Hepatocyte (in vitro differentiated cells): ENCODE measurements at regions not wholly inside any gene's neighbourhood (a gene's known extent, or its start where the extent isn't known, plus 50 kb on each side); places are given as distances from the start of the nearest gene placed in this dataset.

Experiments
- DNase-seq: peaks from one replicate; pipeline ENCODE4 v3.0.0-alpha.2; 2016; ENCODE audit warnings: low spot score
- H2AFZ ChIP-seq: fragments of 200-600 bp; sonication (generic); 2 replicates; pipeline ENCODE4 v1.6.0; 2016; ENCODE audit warnings: antibody characterized with exemption, mild to moderate bottlenecking
- H3K27ac ChIP-seq: fragments of 200-600 bp; sonication (generic); 2 replicates; pipeline ENCODE4 v1.5.1; 2016; ENCODE audit warnings: mild to moderate bottlenecking
- H3K27me3 ChIP-seq: fragments of 200-600 bp; sonication (generic); 2 replicates; pipeline ENCODE4 v1.6.1; 2016
- H3K36me3 ChIP-seq: fragments of 200-600 bp; sonication (generic); replicated peaks from 2 replicates; pipeline ENCODE4 v1.5.1; 2016; ENCODE audit warnings: low read depth; ENCODE audit not compliant: insufficient read depth
- H3K4me1 ChIP-seq: fragments of 200-600 bp; sonication (generic); 2 replicates; pipeline ENCODE4 v1.5.1; 2016; ENCODE audit warnings: mild to moderate bottlenecking, moderate library complexity; ENCODE audit not compliant: insufficient read depth
- H3K4me2 ChIP-seq: fragments of 200-600 bp; sonication (generic); 2 replicates; pipeline ENCODE4 v1.6.0; 2016
- H3K4me3 ChIP-seq: fragments of 200-600 bp; sonication (generic); 2 replicates; pipeline ENCODE4 v1.5.1; 2016; ENCODE audit warnings: mild to moderate bottlenecking
- H3K79me2 ChIP-seq: fragments of 200-600 bp; sonication (generic); 2 replicates; pipeline ENCODE4 v1.6.0; 2017; ENCODE audit warnings: mild to moderate bottlenecking
- H3K9me2 ChIP-seq: fragments of 200-600 bp; sonication (generic); replicated peaks from 2 replicates; pipeline ENCODE4 v1.6.0; 2017; ENCODE audit warnings: mild to moderate bottlenecking; ENCODE audit not compliant: insufficient read depth
- H3K9me3 ChIP-seq: fragments of 200-600 bp; sonication (generic); 2 replicates; pipeline ENCODE4 v1.5.1; 2016; ENCODE audit warnings: low read depth, mild to moderate bottlenecking
- H4K20me1 ChIP-seq: fragments of 200-600 bp; sonication (generic); 2 replicates; pipeline ENCODE4 v1.6.0; 2016; ENCODE audit warnings: mild to moderate bottlenecking; ENCODE audit not compliant: insufficient read depth, poor library complexity, severe bottlenecking
- EZH2 ChIP-seq: fragments of 200-600 bp; sonication (generic); IDR thresholded peaks from 2 replicates; pipeline ENCODE4 v1.6.1; 2016; ENCODE audit warnings: antibody characterized with exemption, mild to moderate bottlenecking, borderline replicate concordance
- EZH2phosphoT487 ChIP-seq: fragments of 200-600 bp; sonication (generic); IDR thresholded peaks from one replicate; pipeline ENCODE4 v1.6.1; 2018; ENCODE audit warnings: antibody characterized with exemption, mild to moderate bottlenecking, low read depth, moderate library complexity; ENCODE audit not compliant: unreplicated experiment, severe bottlenecking
- WGBS: methylation state at CpG from one replicate; pipeline ENCODE4 v1.1.6; 2016; ENCODE audit warnings: low lambda C conversion rate; ENCODE audit errors: missing lambda C conversion rate; 5-methylcytosine and 5-hydroxymethylcytosine counted together
- TF ChIP-seq, protein P1 (sequence below): fragments of 200-600 bp; sonication (generic); IDR thresholded peaks from 2 replicates; pipeline ENCODE4 v1.5.1; 2016; ENCODE audit warnings: antibody characterized with exemption, mild to moderate bottlenecking; ENCODE audit not compliant: poor library complexity

DNA sequence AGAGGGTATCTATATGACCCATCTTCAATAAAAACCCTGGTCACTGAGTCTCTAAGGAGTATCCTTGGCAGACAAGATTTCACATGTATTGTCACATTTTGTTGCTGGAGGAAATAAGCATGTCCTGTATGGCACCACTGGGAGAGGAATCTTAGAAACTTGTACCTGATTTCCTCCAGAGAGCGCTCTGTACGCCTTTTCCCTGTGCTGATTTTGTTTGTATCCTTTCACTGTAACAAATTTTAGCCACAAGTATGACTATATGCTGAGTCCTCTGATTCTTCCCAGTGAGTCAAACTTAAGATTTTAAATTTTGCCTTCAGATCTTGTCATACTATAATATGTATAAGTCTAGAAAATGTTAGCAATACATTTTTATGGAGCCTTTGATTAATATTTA is 102.8 kb downstream of the ITIH6 start:
- DNase-seq: peak; percentile 11
- H3K27ac ChIP-seq: no peak overlapping the region
- no peak overlapping the region for H2AFZ ChIP-seq
- no peaks in the 10 kb centered on the region for H3K27me3 ChIP-seq
- TF ChIP-seq, protein P1, sequence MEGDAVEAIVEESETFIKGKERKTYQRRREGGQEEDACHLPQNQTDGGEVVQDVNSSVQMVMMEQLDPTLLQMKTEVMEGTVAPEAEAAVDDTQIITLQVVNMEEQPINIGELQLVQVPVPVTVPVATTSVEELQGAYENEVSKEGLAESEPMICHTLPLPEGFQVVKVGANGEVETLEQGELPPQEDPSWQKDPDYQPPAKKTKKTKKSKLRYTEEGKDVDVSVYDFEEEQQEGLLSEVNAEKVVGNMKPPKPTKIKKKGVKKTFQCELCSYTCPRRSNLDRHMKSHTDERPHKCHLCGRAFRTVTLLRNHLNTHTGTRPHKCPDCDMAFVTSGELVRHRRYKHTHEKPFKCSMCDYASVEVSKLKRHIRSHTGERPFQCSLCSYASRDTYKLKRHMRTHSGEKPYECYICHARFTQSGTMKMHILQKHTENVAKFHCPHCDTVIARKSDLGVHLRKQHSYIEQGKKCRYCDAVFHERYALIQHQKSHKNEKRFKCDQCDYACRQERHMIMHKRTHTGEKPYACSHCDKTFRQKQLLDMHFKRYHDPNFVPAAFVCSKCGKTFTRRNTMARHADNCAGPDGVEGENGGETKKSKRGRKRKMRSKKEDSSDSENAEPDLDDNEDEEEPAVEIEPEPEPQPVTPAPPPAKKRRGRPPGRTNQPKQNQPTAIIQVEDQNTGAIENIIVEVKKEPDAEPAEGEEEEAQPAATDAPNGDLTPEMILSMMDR: peak; percentile 27
- TF ChIP-seq EZH2phosphoT487: no peak
- no peaks in the 10 kb centered on the region for H4K20me1 ChIP-seq
- H3K9me2 ChIP-seq: no peaks in the 10 kb centered on the region
- H3K79me2 ChIP-seq: no peaks in the 10 kb centered on the region
- H3K36me3 ChIP-seq: no peaks in the 10 kb centered on the region
- H3K4me1 ChIP-seq: no peaks in the 10 kb centered on the region
- 62% methylated on average over 2 of the region's 2 CpGs for WGBS
- no peaks in the 10 kb centered on the region for H3K9me3 ChIP-seq
- H3K4me2 ChIP-seq: no peak overlapping the region
- no peak overlapping the region for H3K4me3 ChIP-seq

DNA sequence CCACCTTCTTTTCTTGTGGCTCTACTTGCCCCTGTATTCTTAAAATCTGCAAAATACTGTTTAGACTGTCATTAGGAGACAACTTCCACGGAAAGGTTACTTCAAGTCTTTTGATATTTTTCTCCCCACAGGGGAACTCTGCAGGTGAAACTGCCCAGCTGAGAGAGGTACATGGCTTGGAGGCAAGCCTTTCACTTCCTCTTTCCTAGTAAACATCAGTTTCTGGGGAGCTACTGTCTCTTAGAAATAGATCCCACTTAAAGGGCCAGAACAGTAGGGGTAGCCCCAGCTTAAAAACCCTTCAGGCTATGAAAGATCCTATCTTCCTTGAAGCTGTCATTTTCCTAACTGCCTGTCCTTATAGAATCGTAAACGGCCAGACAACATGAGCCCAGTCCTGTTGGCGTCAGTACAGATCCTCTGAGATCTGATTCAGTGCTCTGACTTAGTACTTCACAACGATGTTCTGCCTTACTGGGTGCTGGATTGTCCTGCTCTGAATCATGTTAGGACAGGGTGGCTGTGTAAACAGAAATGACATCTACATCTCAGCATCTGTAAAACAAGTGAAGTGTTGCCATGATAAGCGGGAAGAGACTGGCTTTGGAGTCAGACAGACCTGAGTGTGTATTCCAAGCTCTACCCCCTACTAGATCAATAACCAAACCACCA is 102.1 kb downstream of the ITIH6 start:
- Histone ChIP-seq H3K9me2 (no peaks in the 10 kb centered on the region), H2AFZ (no peak overlapping the region), H3K4me2 (peak overlapping the region; percentile 25), H3K27me3 (no peaks in the 10 kb centered on the region), H3K27ac (no peak overlapping the region), H4K20me1 (no peaks in the 10 kb centered on the region), H3K36me3 (no peaks in the 10 kb centered on the region), H3K4me3 (no peak overlapping the region), H3K4me1 (no peaks in the 10 kb centered on the region), H3K79me2 (no peaks in the 10 kb centered on the region), H3K9me3 (no peaks in the 10 kb centered on the region)
- TF ChIP-seq EZH2 (no peak), EZH2phosphoT487 (no peak)
- TF ChIP-seq, protein P1: no peak
- 43% methylated on average over 6 of the region's 6 CpGs for WGBS
- DNase-seq: no peak
